ENCODE measurements at regions not wholly inside any gene's neighbourhood (a gene's known extent, or its start where the extent isn't known, plus 50 kb on each side); places are given as distances from the start of the nearest gene placed in this dataset.

DNA sequence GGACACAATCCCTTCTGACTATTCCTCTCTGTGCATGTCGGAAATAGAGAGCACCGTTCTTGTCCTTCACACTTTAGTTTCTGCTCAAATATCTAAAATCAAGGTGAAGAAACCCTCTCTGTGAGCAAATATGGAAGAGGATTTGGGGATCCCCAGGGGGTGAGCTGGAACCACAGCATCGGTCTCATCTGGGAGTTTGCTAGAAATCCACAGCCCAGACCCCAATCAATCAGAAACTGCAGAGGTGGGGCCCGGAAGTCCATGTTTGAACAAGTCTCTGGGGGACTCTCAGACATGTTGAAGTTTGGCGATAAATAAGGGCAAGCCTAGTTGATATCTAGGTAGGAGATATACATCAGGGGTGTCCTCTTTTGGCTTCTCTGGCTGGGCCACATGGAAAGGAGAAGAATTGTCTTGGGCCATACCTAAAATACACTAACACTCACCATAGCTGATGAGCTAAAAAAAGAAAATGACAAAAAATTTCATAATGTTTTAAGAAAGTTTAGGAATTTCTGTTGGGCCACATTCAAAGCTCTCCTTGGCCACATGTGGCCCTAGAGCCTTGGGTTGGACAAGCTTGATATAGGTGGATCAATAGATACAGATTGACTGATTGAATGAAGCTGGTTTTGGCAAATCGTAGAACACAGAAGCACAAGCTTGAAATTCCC is 168.0 kb upstream of the FOXF1 start:
- BruUV-seq (replicated peaks) = no TSS peak
- in situ Hi-C loops (cut with HindIII; ENCODE audit: low pct_unique_long_range_greater_than_20kb, low sequenced_read_pairs) (no loop called here), intact Hi-C loops (cut with micrococcal nuclease; ENCODE audit: unreplicated experiment) (loop anchor here (5.0 kb wide), 1 partner anchor 180 kb away; no protein-coding TSS in a partner anchor)
- ATAC-seq = no peak
- POLR2A ChIA-PET = no interaction called here
- Histone ChIP-seq H3K27ac (ENCODE audit: low read length) (no peak overlapping the region), H3K9me3 (ENCODE audit: control insufficient read depth, insufficient read depth, low read depth, low read length) (no peaks in the 10 kb centered on the region), H3K4me3 (ENCODE audit: low read depth in 2 of 2, low read length in 2 of 2) (no peak overlapping the region), H3K4me1 (ENCODE audit: control insufficient read depth, insufficient read depth, low read length) (no peaks in the 10 kb centered on the region), H3K27me3 (ENCODE audit: control insufficient read depth, insufficient read depth, low read length) (no peaks in the 10 kb centered on the region; the same call in none of the 2 replicates), H3K36me3 (ENCODE audit: control insufficient read depth, insufficient read depth, low read length) (no peaks in the 10 kb centered on the region)
- CTCF ChIA-PET = no interaction called here
- no peak for TF ChIP-seq POLR2AphosphoS5 (IDR thresholded peaks at IDR 0.05; ENCODE audit: low read depth, low read length)
- TF ChIP-seq, protein P1, sequence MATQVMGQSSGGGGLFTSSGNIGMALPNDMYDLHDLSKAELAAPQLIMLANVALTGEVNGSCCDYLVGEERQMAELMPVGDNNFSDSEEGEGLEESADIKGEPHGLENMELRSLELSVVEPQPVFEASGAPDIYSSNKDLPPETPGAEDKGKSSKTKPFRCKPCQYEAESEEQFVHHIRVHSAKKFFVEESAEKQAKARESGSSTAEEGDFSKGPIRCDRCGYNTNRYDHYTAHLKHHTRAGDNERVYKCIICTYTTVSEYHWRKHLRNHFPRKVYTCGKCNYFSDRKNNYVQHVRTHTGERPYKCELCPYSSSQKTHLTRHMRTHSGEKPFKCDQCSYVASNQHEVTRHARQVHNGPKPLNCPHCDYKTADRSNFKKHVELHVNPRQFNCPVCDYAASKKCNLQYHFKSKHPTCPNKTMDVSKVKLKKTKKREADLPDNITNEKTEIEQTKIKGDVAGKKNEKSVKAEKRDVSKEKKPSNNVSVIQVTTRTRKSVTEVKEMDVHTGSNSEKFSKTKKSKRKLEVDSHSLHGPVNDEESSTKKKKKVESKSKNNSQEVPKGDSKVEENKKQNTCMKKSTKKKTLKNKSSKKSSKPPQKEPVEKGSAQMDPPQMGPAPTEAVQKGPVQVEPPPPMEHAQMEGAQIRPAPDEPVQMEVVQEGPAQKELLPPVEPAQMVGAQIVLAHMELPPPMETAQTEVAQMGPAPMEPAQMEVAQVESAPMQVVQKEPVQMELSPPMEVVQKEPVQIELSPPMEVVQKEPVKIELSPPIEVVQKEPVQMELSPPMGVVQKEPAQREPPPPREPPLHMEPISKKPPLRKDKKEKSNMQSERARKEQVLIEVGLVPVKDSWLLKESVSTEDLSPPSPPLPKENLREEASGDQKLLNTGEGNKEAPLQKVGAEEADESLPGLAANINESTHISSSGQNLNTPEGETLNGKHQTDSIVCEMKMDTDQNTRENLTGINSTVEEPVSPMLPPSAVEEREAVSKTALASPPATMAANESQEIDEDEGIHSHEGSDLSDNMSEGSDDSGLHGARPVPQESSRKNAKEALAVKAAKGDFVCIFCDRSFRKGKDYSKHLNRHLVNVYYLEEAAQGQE (IDR thresholded peaks at IDR 0.05; ENCODE audit: insufficient read depth in 1 of 2, low read depth in 2 of 2, low read length in 1 of 2) = no peak
- TF ChIP-seq, protein P2, sequence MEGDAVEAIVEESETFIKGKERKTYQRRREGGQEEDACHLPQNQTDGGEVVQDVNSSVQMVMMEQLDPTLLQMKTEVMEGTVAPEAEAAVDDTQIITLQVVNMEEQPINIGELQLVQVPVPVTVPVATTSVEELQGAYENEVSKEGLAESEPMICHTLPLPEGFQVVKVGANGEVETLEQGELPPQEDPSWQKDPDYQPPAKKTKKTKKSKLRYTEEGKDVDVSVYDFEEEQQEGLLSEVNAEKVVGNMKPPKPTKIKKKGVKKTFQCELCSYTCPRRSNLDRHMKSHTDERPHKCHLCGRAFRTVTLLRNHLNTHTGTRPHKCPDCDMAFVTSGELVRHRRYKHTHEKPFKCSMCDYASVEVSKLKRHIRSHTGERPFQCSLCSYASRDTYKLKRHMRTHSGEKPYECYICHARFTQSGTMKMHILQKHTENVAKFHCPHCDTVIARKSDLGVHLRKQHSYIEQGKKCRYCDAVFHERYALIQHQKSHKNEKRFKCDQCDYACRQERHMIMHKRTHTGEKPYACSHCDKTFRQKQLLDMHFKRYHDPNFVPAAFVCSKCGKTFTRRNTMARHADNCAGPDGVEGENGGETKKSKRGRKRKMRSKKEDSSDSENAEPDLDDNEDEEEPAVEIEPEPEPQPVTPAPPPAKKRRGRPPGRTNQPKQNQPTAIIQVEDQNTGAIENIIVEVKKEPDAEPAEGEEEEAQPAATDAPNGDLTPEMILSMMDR (IDR thresholded peaks at IDR 0.05) = no peak
- no peak for DNase-seq (ENCODE audit: low read depth, low spot score)

DNA sequence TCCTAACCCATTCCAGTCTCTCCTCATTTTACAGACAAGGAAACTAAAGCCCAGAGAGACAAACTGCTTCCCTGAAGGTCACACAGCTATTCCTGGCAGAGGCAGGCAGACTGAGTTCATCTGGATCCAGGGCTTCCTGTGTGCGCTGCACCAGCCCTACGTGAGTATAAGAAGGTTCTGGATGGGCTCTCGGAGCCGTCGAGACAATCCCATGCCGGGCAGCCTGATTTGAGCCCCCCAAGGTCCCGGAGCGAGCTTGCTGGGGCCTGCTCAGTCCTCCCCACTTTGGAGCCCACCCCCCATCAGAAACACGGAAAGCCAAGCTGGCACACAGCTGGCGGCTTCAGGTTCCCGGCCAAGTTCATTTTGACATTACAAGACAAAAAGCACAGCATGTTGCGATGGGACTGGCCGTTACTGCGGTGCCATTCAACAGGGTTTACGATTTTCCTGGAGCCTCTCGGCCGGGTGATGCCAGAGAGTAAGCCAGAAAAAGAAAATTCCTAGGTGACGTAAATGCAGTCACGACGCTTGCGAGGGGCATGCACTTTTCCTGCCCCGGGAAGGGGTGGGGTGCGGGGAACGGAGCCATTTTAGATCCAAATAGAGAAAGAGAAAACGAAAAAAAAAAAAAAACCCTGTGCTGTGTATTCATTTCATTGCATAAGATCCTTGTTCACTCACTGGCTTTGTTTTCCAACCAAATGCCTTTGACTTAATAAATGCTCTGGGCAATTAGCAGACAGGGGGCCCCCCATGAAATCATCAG is 167.1 kb upstream of the FOXF1 start:
- DNase-seq (ENCODE audit: low read depth, low spot score) = no peak
- no peaks in the 10 kb centered on the region for H3K36me3 ChIP-seq (ENCODE audit: control insufficient read depth, insufficient read depth, low read length)
- TF ChIP-seq SIN3A (IDR thresholded peaks at IDR 0.05; ENCODE audit: borderline replicate concordance, insufficient read depth, low read depth, low read length) (no peak), TCF7L2 (IDR thresholded peaks at IDR 0.05; ENCODE audit: low read depth, low read length) (no peak), POLR2AphosphoS5 (IDR thresholded peaks at IDR 0.05; ENCODE audit: low read depth, low read length) (no peak)
- TF ChIP-seq, protein P2 (IDR thresholded peaks at IDR 0.05) = no peak
- TF ChIP-seq, protein P1 (IDR thresholded peaks at IDR 0.05; ENCODE audit: insufficient read depth in 1 of 2, low read depth in 2 of 2, low read length in 1 of 2) = no peak
- H3K27me3 ChIP-seq (ENCODE audit: control insufficient read depth, insufficient read depth, low read length) = no peaks in the 10 kb centered on the region; the same call in none of the 2 replicates
- no peak overlapping the region for H3K4me3 ChIP-seq (ENCODE audit: low read depth in 2 of 2, low read length in 2 of 2)
- intact Hi-C loops (cut with micrococcal nuclease; ENCODE audit: unreplicated experiment) (loop anchor here (5.0 kb wide), 1 partner anchor 179 kb away; no protein-coding TSS in a partner anchor), in situ Hi-C loops (cut with HindIII; ENCODE audit: low pct_unique_long_range_greater_than_20kb, low sequenced_read_pairs) (no loop called here)
- POLR2A ChIA-PET = no interaction called here
- no peak for ATAC-seq
- H3K9me3 ChIP-seq (ENCODE audit: control insufficient read depth, insufficient read depth, low read depth, low read length) = no peaks in the 10 kb centered on the region
- no peak overlapping the region for H3K27ac ChIP-seq (ENCODE audit: low read length)
- CTCF ChIA-PET = interaction anchor here (0.7 kb wide), 1 partner anchor 47 kb away, joined by 9 read pairs; no protein-coding TSS in a partner anchor
- H3K4me1 ChIP-seq (ENCODE audit: control insufficient read depth, insufficient read depth, low read length) = no peaks in the 10 kb centered on the region
- no TSS peak for BruUV-seq (replicated peaks)

Data from Panc1 (cell line).